ENCODE measurements at regions not wholly inside any gene's neighbourhood (a gene's known extent, or its start where the extent isn't known, plus 50 kb on each side); places are given as distances from the start of the nearest gene placed in this dataset.

DNA sequence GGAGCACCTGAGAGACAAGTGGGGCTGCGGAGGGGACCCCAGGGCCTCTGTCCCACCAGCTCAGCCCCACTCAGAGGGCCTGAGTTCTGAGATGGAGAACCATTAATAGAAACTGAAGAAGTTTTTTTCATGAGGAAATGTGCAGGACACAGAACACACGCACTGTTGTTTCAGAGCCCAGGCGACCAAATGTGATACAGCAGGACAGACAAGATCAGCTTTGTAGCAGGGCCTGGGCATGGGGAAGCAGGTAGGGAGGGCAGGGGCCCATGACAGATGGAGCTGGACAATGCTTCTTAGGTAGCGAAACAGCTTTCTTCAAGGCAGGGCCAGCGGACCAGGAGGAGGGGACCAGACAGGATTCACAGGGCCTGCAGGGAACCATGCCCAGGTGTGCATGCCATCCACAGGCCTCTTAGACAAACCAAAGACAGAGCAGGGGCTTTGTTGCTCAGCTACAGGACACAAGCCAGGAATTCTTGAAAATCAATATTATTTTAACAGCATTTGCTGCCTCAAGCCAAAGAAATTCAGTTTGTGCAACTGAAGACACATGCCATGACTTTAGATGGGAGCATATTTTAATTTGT, 252.8 kb upstream of the GYPC start:
- TF ChIP-seq, protein P1, sequence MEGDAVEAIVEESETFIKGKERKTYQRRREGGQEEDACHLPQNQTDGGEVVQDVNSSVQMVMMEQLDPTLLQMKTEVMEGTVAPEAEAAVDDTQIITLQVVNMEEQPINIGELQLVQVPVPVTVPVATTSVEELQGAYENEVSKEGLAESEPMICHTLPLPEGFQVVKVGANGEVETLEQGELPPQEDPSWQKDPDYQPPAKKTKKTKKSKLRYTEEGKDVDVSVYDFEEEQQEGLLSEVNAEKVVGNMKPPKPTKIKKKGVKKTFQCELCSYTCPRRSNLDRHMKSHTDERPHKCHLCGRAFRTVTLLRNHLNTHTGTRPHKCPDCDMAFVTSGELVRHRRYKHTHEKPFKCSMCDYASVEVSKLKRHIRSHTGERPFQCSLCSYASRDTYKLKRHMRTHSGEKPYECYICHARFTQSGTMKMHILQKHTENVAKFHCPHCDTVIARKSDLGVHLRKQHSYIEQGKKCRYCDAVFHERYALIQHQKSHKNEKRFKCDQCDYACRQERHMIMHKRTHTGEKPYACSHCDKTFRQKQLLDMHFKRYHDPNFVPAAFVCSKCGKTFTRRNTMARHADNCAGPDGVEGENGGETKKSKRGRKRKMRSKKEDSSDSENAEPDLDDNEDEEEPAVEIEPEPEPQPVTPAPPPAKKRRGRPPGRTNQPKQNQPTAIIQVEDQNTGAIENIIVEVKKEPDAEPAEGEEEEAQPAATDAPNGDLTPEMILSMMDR (IDR thresholded peaks at IDR 0.05; ENCODE audit: low read depth, low read length): no peak
- no peak for TF ChIP-seq EZH2phosphoT487 (IDR thresholded peaks at IDR 0.05; ENCODE audit: low read depth)
